ENCODE measurements at regions not wholly inside any gene's neighbourhood (a gene's known extent, or its start where the extent isn't known, plus 50 kb on each side); places are given as distances from the start of the nearest gene placed in this dataset.

DNA sequence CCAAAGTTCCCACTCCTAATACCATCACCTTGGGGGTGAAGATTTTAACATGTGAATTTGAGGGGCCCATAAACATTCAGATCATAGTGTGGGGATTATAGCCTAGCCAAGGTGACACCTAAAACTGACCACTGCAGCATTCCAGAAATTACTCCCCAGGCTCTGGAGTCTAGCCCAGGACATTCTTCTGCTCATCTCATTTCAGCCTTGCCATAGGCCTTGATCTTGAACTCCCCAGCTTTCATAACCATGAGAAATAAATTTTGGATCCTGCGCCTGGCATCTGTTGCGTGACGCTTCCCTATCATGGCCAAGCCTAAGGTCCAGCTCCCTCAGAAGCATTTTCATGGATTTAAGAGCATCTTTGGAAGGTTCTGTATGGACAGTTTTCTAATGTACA, 502.9 kb upstream of the THBS1 start:
- TF ChIP-seq YY1 (IDR thresholded peaks at IDR 0.05; ENCODE audit: insufficient read depth, insufficient read length) (no peak), ZNF274 (IDR thresholded peaks at IDR 0.05; ENCODE audit: low read depth, low read length) (no peak)
